Smooth muscle cell (in vitro differentiated cells): ENCODE measurements at regions not wholly inside any gene's neighbourhood (a gene's known extent, or its start where the extent isn't known, plus 50 kb on each side); places are given as distances from the start of the nearest gene placed in this dataset.

Experiments
- DNase-seq: peaks from one replicate; lab custom pipeline; 2025; ENCODE audit not compliant: unreplicated experiment; lab: John Stamatoyannopoulos, UW
- H2AFZ ChIP-seq: fragments of 200-600 bp; sonication (generic); 2 replicates; pipeline ENCODE4 v1.6.0; 2016; ENCODE audit warnings: antibody characterized with exemption, low read depth, mild to moderate bottlenecking
- H3F3A ChIP-seq: fragments of 200-600 bp; sonication (generic); 2 replicates; pipeline ENCODE4 v1.6.0; 2017; ENCODE audit warnings: antibody characterized with exemption, low read depth
- H3K27ac ChIP-seq: fragments of 200-600 bp; sonication (generic); 2 replicates; pipeline ENCODE4 v1.5.1; 2016; ENCODE audit warnings: low read depth, mild to moderate bottlenecking
- H3K27me3 ChIP-seq: fragments of 200-600 bp; sonication (generic); 2 replicates; pipeline ENCODE4 v1.6.1; 2016; ENCODE audit warnings: low read depth, mild to moderate bottlenecking
- H3K36me3 ChIP-seq: fragments of 200-600 bp; sonication (generic); 2 replicates; pipeline ENCODE4 v1.5.1; 2016; ENCODE audit warnings: low read depth
- H3K4me1 ChIP-seq: fragments of 200-600 bp; sonication (generic); 2 replicates; pipeline ENCODE4 v1.5.1; 2016; ENCODE audit warnings: low read depth
- H3K4me2 ChIP-seq: fragments of 200-600 bp; sonication (generic); 2 replicates; pipeline ENCODE4 v1.6.0; 2016; ENCODE audit warnings: mild to moderate bottlenecking
- H3K4me3 ChIP-seq: fragments of 200-600 bp; sonication (generic); 2 replicates; pipeline ENCODE4 v1.5.1; 2016; ENCODE audit warnings: mild to moderate bottlenecking
- H3K79me2 ChIP-seq: fragments of 200-600 bp; sonication (generic); 2 replicates; pipeline ENCODE4 v1.6.0; 2016; ENCODE audit warnings: low read depth, mild to moderate bottlenecking
- H3K9ac ChIP-seq: fragments of 200-600 bp; sonication (generic); 2 replicates; pipeline ENCODE4 v1.6.0; 2016; ENCODE audit warnings: low read depth
- H3K9me3 ChIP-seq: fragments of 200-600 bp; sonication (generic); replicated peaks from 2 replicates; pipeline ENCODE4 v1.5.1; 2016; ENCODE audit warnings: low read depth
- H4K20me1 ChIP-seq: fragments of 200-600 bp; sonication (generic); 2 replicates; pipeline ENCODE4 v1.6.0; 2016; ENCODE audit warnings: low read depth
- WGBS: methylation state at CpG from one replicate; pipeline ENCODE4 v1.1.7; 2016; ENCODE audit warnings: low lambda C conversion rate; 5-methylcytosine and 5-hydroxymethylcytosine counted together
- TF ChIP-seq, protein P1 (sequence below): fragments of 200-600 bp; sonication (generic); IDR thresholded peaks from 2 replicates; pipeline ENCODE4 v1.5.1; 2017; ENCODE audit warnings: borderline replicate concordance, mild to moderate bottlenecking, antibody characterized with exemption; ENCODE audit not compliant: insufficient read depth, poor library complexity, severe bottlenecking

- WGBS = 92% methylated on average over 3 of the region's 3 CpGs
- H4K20me1 ChIP-seq = no peaks in the 10 kb centered on the region
- H3F3A ChIP-seq = no peaks in the 10 kb centered on the region
- H3K9ac ChIP-seq = no peak overlapping the region
- no peak overlapping the region for H3K4me3 ChIP-seq
- peak overlapping the region; percentile 33 for H2AFZ ChIP-seq
- H3K9me3 ChIP-seq = no peaks in the 10 kb centered on the region
- no peak overlapping the region for H3K27ac ChIP-seq
- TF ChIP-seq, protein P1, sequence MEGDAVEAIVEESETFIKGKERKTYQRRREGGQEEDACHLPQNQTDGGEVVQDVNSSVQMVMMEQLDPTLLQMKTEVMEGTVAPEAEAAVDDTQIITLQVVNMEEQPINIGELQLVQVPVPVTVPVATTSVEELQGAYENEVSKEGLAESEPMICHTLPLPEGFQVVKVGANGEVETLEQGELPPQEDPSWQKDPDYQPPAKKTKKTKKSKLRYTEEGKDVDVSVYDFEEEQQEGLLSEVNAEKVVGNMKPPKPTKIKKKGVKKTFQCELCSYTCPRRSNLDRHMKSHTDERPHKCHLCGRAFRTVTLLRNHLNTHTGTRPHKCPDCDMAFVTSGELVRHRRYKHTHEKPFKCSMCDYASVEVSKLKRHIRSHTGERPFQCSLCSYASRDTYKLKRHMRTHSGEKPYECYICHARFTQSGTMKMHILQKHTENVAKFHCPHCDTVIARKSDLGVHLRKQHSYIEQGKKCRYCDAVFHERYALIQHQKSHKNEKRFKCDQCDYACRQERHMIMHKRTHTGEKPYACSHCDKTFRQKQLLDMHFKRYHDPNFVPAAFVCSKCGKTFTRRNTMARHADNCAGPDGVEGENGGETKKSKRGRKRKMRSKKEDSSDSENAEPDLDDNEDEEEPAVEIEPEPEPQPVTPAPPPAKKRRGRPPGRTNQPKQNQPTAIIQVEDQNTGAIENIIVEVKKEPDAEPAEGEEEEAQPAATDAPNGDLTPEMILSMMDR = no peak
- H3K36me3 ChIP-seq = no peaks in the 10 kb centered on the region
- H3K4me1 ChIP-seq = no peaks in the 10 kb centered on the region
- no peak for DNase-seq
- H3K4me2 ChIP-seq = no peak overlapping the region
- H3K27me3 ChIP-seq = no peaks in the 10 kb centered on the region
- no peaks in the 10 kb centered on the region for H3K79me2 ChIP-seq
Measured at GRCh38 chr3:176275538-176275937, 921.7 kb downstream of the TBL1XR1 start.

DNA sequence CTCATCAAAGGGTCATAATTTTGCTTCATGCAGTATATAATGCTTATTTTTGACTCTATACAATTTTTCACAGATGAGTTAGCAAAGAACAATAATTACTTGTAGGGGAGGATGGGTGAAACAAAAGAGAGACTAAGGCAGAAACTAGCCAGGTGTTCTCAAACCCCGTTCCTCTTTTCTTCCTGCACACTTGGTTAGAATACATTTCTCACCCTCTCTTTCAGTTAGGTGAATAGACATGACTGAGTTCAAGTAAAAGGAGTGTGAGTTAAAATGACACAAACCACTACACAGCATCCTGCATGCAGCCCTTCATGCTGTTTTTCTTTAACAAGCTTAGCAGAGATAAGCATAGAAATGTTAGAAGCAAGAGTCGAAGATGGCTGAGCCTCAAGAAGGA lies 922.2 kb downstream of the TBL1XR1 start:
- no peaks in the 10 kb centered on the region for H3F3A ChIP-seq
- no peak overlapping the region for H2AFZ ChIP-seq
- TF ChIP-seq, protein P1 = no peak

GRCh38 chr3:176274161-176274560 lies 923.1 kb downstream of the TBL1XR1 start:
- Histone ChIP-seq H3K27me3 (no peaks in the 10 kb centered on the region), H3K9me3 (no peaks in the 10 kb centered on the region), H3K4me3 (no peak overlapping the region), H3K9ac (no peak overlapping the region), H3K4me1 (no peaks in the 10 kb centered on the region), H3K79me2 (no peaks in the 10 kb centered on the region), H3K4me2 (no peak overlapping the region), H2AFZ (no peak overlapping the region), H3K36me3 (no peaks in the 10 kb centered on the region), H3K27ac (no peak overlapping the region), H4K20me1 (no peaks in the 10 kb centered on the region), H3F3A (no peaks in the 10 kb centered on the region)
- no peak for DNase-seq
- 77% methylated on average over 5 of the region's 5 CpGs for WGBS
- TF ChIP-seq, protein P1 = no peak

More for the DNA sequence above, 922.2 kb downstream of the TBL1XR1 start:
- no peak overlapping the region for H3K4me2 ChIP-seq
- no peaks in the 10 kb centered on the region for H3K36me3 ChIP-seq
- H4K20me1 ChIP-seq = no peaks in the 10 kb centered on the region
- WGBS = 70% methylated on average over 2 of the region's 2 CpGs
- no peak overlapping the region for H3K27ac ChIP-seq
- no peaks in the 10 kb centered on the region for H3K9me3 ChIP-seq
- no peaks in the 10 kb centered on the region for H3K79me2 ChIP-seq
- no peaks in the 10 kb centered on the region for H3K4me1 ChIP-seq
- DNase-seq = no peak
- H3K4me3 ChIP-seq = no peak overlapping the region
- no peaks in the 10 kb centered on the region for H3K27me3 ChIP-seq
- no peak overlapping the region for H3K9ac ChIP-seq

DNA sequence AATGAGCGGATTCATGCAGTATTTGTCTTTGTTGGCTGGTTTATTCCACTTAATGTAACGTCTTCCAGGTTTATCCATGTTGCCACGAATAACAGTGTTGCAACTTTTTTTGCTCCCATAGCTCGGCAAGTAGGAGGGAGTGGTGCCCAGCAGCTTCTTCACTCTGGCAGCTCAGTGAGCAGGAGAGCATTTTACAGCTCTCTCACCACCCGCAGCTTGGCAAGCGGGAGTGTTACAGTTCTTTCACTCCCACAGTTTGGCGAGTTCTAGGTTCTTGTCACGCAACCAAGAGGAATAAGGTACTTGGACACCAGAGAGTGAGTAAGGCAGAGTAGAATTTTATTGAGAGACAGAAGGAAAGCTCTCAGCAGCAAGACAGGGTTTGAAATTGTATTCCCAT lies 935.2 kb downstream of the TBL1XR1 start:
- no peaks in the 10 kb centered on the region for H4K20me1 ChIP-seq
- no peaks in the 10 kb centered on the region for H3F3A ChIP-seq
- no peaks in the 10 kb centered on the region for H3K4me1 ChIP-seq
- no peaks in the 10 kb centered on the region for H3K36me3 ChIP-seq
- no peak overlapping the region for H3K4me3 ChIP-seq
- H3K27me3 ChIP-seq = no peaks in the 10 kb centered on the region
- no peak for DNase-seq
- peaks cover 5% of the 10 kb centered on the region for H3K9me3 ChIP-seq
- no peak overlapping the region for H3K27ac ChIP-seq
- TF ChIP-seq, protein P1 = no peak
- 91% methylated on average over 8 of the region's 8 CpGs for WGBS
- H3K4me2 ChIP-seq = no peak overlapping the region
- no peak overlapping the region for H2AFZ ChIP-seq
- H3K79me2 ChIP-seq = no peaks in the 10 kb centered on the region
- no peak overlapping the region for H3K9ac ChIP-seq
